Uterus (tissue), 3 donors: ENCODE measurements at regions not wholly inside any gene's neighbourhood (a gene's known extent, or its start where the extent isn't known, plus 50 kb on each side); places are given as distances from the start of the nearest gene placed in this dataset.
A peak's percentile ranks its signal among the peaks of the same experiment; 100 is the strongest.

Experiments
- DNase-seq, 2 donors: peaks; one replicate each; pipeline ENCODE4 v3.0.0-alpha.2; 2019 to 2020
- H3K27ac ChIP-seq, 2 donors: fragments of 200-600 bp; sonication (generic); 1 replicate in 1 of 2; 2 replicates in 1 of 2; pipeline ENCODE4 v1.5.1; 2016 to 2018
- H3K27me3 ChIP-seq, 2 donors: fragments of 200-600 bp; sonication (generic); one replicate each; pipeline ENCODE4 v1.5.1; 2018 to 2019; ENCODE audit warnings: control low read depth in 1 of 2
- H3K36me3 ChIP-seq, 2 donors: fragments of 200-600 bp; sonication (generic); one replicate each; pipeline ENCODE4 v1.5.1; 2019; ENCODE audit warnings: control low read depth in 1 of 2
- H3K4me1 ChIP-seq, 2 donors: fragments of 200-600 bp; sonication (generic); one replicate each; pipeline ENCODE4 v1.5.1; 2018 to 2019; ENCODE audit warnings: control low read depth in 1 of 2
- H3K4me3 ChIP-seq, 2 donors: fragments of 200-600 bp; sonication (generic); 1 replicate in 1 of 2; 2 replicates in 1 of 2; pipeline ENCODE4 v1.5.1; 2018 to 2019; ENCODE audit warnings: mild to moderate bottlenecking in 1 of 2
- H3K9me3 ChIP-seq, 2 donors: fragments of 200-600 bp; sonication (generic); one replicate each; pipeline ENCODE4 v1.5.1; 2019; ENCODE audit warnings: control low read depth in 1 of 2
- CTCF ChIP-seq, 4 experiments: fragments of 200-600 bp in 2 of 4; fragments of 450-650 bp in 2 of 4; sonication (generic) in 2 of 4; IDR thresholded peaks; one replicate each; pipeline ENCODE4 v1.5.1; 2016 to 2019; ENCODE audit warnings: antibody characterized with exemption in 4 of 4, mild to moderate bottlenecking in 2 of 4, moderate library complexity in 1 of 4
- POLR2A ChIP-seq, 2 donors: fragments of 450-650 bp; IDR thresholded peaks; one replicate each; pipeline ENCODE4 v1.6.1; 2016; ENCODE audit warnings: antibody characterized with exemption in 2 of 2, mild to moderate bottlenecking in 1 of 2, moderate library complexity in 1 of 2
- intact Hi-C: fragments of 100-400 bp; cut with DNase I; formaldehyde crosslinking; loops from one replicate; pipeline ENCODE4 v1.15.1; 2023; ENCODE audit warnings: low total_unique reads
- donor health status: DM: yes; HTN: yes; CAD: no.

GRCh38 chr3:30527720-30528119, 78.7 kb upstream of the TGFBR2 start:
- peak overlapping the region in 1 of 2 donors; percentile 40 for H3K27ac ChIP-seq
- no peak for DNase-seq
- no peaks in the 10 kb centered on the region for H3K36me3 ChIP-seq
- H3K9me3 ChIP-seq = no peaks in the 10 kb centered on the region
- H3K27me3 ChIP-seq = no peaks in the 10 kb centered on the region
- intact Hi-C loops = no loop called here
- H3K4me3 ChIP-seq = no peak overlapping the region
- TF ChIP-seq CTCF (IDR thresholded peaks at IDR 0.05) = no peak
- TF ChIP-seq POLR2A (IDR thresholded peaks at IDR 0.05) = no peak
- H3K4me1 ChIP-seq = no peaks in the 10 kb centered on the region

- TF ChIP-seq POLR2A (IDR thresholded peaks at IDR 0.05) (no peak), CTCF (IDR thresholded peaks at IDR 0.05) (no peak)
- no peak overlapping the region for H3K27ac ChIP-seq
- no peaks in the 10 kb centered on the region for H3K9me3 ChIP-seq
- no peaks in the 10 kb centered on the region for H3K4me1 ChIP-seq
- no peak overlapping the region for H3K4me3 ChIP-seq
- H3K36me3 ChIP-seq = no peaks in the 10 kb centered on the region
- H3K27me3 ChIP-seq = no peaks in the 10 kb centered on the region
- DNase-seq = no peak
- intact Hi-C loops = no loop called here
These were observed 76.3 kb upstream of the TGFBR2 start for GRCh38 chr3:30530084-30530483.

- intact Hi-C loops = no loop called here
- no peaks in the 10 kb centered on the region for H3K36me3 ChIP-seq
- H3K4me1 ChIP-seq = no peaks in the 10 kb centered on the region
- DNase-seq = no peak
- no peaks in the 10 kb centered on the region for H3K27me3 ChIP-seq
- TF ChIP-seq CTCF (IDR thresholded peaks at IDR 0.05) (no peak), POLR2A (IDR thresholded peaks at IDR 0.05) (no peak)
- H3K4me3 ChIP-seq = no peak overlapping the region
- H3K9me3 ChIP-seq = no peaks in the 10 kb centered on the region
- no peak overlapping the region for H3K27ac ChIP-seq
These were observed 75.3 kb upstream of the TGFBR2 start for GRCh38 chr3:30531017-30531570.

- intact Hi-C loops = no loop called here
- Histone ChIP-seq H3K4me1 (no peaks in the 10 kb centered on the region), H3K36me3 (no peaks in the 10 kb centered on the region), H3K27me3 (no peaks in the 10 kb centered on the region), H3K27ac (no peak overlapping the region), H3K4me3 (no peak overlapping the region), H3K9me3 (no peaks in the 10 kb centered on the region)
- no peak for DNase-seq
- TF ChIP-seq POLR2A (IDR thresholded peaks at IDR 0.05) = no peak
- TF ChIP-seq CTCF (IDR thresholded peaks at IDR 0.05) = no peak
These were observed 70.9 kb upstream of the TGFBR2 start for GRCh38 chr3:30535525-30535924.

GRCh38 chr3:30538791-30539190, 67.6 kb upstream of the TGFBR2 start:
- Histone ChIP-seq H3K4me1 (no peaks in the 10 kb centered on the region), H3K27me3 (no peaks in the 10 kb centered on the region), H3K27ac (no peak overlapping the region), H3K4me3 (no peak overlapping the region), H3K36me3 (no peaks in the 10 kb centered on the region), H3K9me3 (no peaks in the 10 kb centered on the region)
- intact Hi-C loops = no loop called here
- DNase-seq = no peak
- TF ChIP-seq POLR2A (IDR thresholded peaks at IDR 0.05) (no peak), CTCF (IDR thresholded peaks at IDR 0.05) (no peak)
